ENCODE measurements at regions not wholly inside any gene's neighbourhood (a gene's known extent, or its start where the extent isn't known, plus 50 kb on each side); places are given as distances from the start of the nearest gene placed in this dataset.

GRCh38 chr6:80480421-80481157 is 374.1 kb downstream of the BCKDHB start:
- no peak for DNase-seq

- no peak for DNase-seq
These were observed 371.6 kb downstream of the BCKDHB start for GRCh38 chr6:80478030-80478429.

- no peak for DNase-seq
These were observed 371.1 kb downstream of the BCKDHB start for GRCh38 chr6:80477591-80477990.

GRCh38 chr6:80472271-80472670 is 365.8 kb downstream of the BCKDHB start:
- DNase-seq = no peak

GRCh38 chr6:80469977-80470376 is 363.5 kb downstream of the BCKDHB start:
- DNase-seq = no peak

- no peak for DNase-seq
These were observed 361.9 kb downstream of the BCKDHB start for GRCh38 chr6:80468398-80468797.

- no peak for DNase-seq
These were observed 360.9 kb downstream of the BCKDHB start for GRCh38 chr6:80467408-80467807.

GRCh38 chr6:80466981-80467380 is 360.5 kb downstream of the BCKDHB start:
- DNase-seq = no peak

- DNase-seq = no peak
These were observed 359.0 kb downstream of the BCKDHB start for GRCh38 chr6:80465513-80465912.

- DNase-seq = peak; percentile 48
These were observed 358.4 kb downstream of the BCKDHB start for GRCh38 chr6:80464901-80465300.

- DNase-seq = no peak
These were observed 356.7 kb downstream of the BCKDHB start for GRCh38 chr6:80463197-80463596.

GRCh38 chr6:80460257-80460865 is 353.9 kb downstream of the BCKDHB start:
- no peak for DNase-seq

- DNase-seq = peak; percentile 81
These were observed 351.0 kb downstream of the BCKDHB start for GRCh38 chr6:80457439-80457933.

- DNase-seq = no peak
These were observed 350.4 kb downstream of the BCKDHB start for GRCh38 chr6:80456724-80457438.

- DNase-seq = no peak
These were observed 348.3 kb downstream of the BCKDHB start for GRCh38 chr6:80454661-80455365.

GRCh38 chr6:80454197-80454596 is 347.7 kb downstream of the BCKDHB start:
- peak; percentile 53 for DNase-seq

- DNase-seq = no peak
These were observed 343.3 kb downstream of the BCKDHB start for GRCh38 chr6:80449726-80450125.

- no peak for DNase-seq
These were observed 340.1 kb downstream of the BCKDHB start for GRCh38 chr6:80446454-80447045.

- DNase-seq = no peak
These were observed 339.3 kb downstream of the BCKDHB start for GRCh38 chr6:80445751-80446150.

GRCh38 chr6:80442366-80442765 is 335.9 kb downstream of the BCKDHB start:
- no peak for DNase-seq

GRCh38 chr6:80441131-80441530 is 334.7 kb downstream of the BCKDHB start:
- DNase-seq = no peak

GRCh38 chr6:80440496-80441115 is 334.1 kb downstream of the BCKDHB start:
- no peak for DNase-seq

All from islet precursor cell (in vitro differentiated cells).